ENCODE measurements at regions not wholly inside any gene's neighbourhood (a gene's known extent, or its start where the extent isn't known, plus 50 kb on each side); places are given as distances from the start of the nearest gene placed in this dataset.
A peak's percentile ranks its signal among the peaks of the same experiment; 100 is the strongest.

DNA sequence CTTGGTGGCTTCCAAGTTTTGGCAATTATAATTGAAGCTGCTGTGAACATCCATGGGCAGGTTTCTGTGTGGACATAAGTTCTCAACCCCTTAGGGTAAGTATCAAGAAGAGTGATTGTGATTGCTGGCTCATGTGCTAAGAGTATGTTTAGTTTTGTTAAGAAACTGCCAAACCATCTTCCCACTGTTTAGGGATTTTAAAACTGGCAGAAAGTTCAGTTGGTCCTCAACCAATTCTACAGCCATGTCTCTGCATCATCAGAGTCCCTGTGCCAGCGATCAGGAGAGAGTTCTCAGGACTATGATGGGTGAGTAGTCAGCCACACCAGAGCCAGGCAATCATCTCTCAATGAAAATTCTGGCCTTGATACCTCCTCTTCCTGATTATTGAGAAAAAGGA lies 193.8 kb downstream of the ZC3H11B start:
- H3K9me3 Mint-ChIP-seq, result no peaks in the 10 kb centered on the region
- H3K4me3 Mint-ChIP-seq, result no peak overlapping the region
- H3K36me3 Mint-ChIP-seq (ENCODE audit: low read depth), result no peaks in the 10 kb centered on the region
- peaks cover 2% of the 10 kb centered on the region for H3K4me1 Mint-ChIP-seq
- TF ChIP-seq, protein P1, sequence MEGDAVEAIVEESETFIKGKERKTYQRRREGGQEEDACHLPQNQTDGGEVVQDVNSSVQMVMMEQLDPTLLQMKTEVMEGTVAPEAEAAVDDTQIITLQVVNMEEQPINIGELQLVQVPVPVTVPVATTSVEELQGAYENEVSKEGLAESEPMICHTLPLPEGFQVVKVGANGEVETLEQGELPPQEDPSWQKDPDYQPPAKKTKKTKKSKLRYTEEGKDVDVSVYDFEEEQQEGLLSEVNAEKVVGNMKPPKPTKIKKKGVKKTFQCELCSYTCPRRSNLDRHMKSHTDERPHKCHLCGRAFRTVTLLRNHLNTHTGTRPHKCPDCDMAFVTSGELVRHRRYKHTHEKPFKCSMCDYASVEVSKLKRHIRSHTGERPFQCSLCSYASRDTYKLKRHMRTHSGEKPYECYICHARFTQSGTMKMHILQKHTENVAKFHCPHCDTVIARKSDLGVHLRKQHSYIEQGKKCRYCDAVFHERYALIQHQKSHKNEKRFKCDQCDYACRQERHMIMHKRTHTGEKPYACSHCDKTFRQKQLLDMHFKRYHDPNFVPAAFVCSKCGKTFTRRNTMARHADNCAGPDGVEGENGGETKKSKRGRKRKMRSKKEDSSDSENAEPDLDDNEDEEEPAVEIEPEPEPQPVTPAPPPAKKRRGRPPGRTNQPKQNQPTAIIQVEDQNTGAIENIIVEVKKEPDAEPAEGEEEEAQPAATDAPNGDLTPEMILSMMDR (IDR thresholded peaks at IDR 0.05), result no peak
- DNase-seq, result no peak
- H3K27me3 Mint-ChIP-seq (ENCODE audit: low read depth, poor library complexity), result no peaks in the 10 kb centered on the region
- H3K27ac Mint-ChIP-seq, result no peak overlapping the region

DNA sequence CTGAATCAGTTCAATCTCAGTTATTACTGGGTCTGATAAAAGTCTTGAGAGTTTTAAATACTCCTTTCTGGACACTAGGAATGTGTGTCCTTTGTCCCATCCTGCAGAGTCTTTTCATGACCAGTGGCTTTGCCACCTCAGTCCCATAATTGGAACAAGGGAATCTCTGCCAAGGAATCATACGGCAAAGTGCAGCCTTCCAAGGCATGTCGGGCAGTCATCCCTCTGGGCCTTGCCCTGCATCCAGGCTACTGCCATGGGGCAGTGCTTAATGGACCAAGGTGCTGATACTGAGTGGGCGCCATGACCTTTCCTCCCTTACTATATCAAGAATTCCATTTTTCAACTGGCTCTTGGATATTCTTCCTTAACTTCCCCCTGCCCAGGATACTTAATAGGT lies 195.3 kb downstream of the ZC3H11B start:
- DNase-seq, result no peak
- TF ChIP-seq, protein P1 (IDR thresholded peaks at IDR 0.05), result no peak
- Mint-ChIP-seq H3K27ac (no peak overlapping the region), H3K36me3 (ENCODE audit: low read depth) (no peaks in the 10 kb centered on the region), H3K4me1 (peaks cover 17% of the 10 kb centered on the region), H3K27me3 (ENCODE audit: low read depth, poor library complexity) (no peaks in the 10 kb centered on the region), H3K9me3 (no peaks in the 10 kb centered on the region), H3K4me3 (no peak overlapping the region)

DNA sequence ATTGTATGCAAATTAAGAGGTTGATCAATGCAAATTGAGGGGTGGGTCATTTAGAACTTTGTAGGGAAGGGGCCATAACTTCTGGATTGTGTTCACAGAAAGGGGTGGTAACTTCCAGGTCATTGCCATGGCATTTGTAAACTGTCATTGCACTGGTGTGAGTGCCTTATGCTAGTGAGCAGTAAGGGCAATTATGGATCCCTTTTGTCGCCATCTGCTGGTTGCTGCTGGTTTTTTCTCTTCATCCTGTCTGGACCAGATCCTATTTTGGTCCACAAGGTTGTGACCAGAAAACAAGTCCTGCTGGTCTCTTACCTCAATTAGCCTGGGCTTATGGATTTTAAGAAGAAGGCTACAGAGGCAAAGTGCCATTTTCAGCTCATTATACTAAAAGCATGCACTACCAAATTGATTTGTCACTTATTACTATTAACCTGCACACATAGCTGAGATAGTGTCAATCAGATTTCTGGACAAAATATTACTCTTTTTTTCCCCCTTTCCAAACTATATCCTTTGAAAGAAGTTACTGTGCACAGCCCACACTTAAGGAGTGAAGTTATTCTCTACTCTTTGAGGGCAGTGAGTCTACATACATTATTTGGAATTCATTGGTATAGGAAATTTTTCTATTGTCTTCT lies 196.2 kb downstream of the ZC3H11B start:
- H3K27ac Mint-ChIP-seq, result no peak overlapping the region
- peak; percentile 66 for DNase-seq
- no peak overlapping the region for H3K4me3 Mint-ChIP-seq

DNA sequence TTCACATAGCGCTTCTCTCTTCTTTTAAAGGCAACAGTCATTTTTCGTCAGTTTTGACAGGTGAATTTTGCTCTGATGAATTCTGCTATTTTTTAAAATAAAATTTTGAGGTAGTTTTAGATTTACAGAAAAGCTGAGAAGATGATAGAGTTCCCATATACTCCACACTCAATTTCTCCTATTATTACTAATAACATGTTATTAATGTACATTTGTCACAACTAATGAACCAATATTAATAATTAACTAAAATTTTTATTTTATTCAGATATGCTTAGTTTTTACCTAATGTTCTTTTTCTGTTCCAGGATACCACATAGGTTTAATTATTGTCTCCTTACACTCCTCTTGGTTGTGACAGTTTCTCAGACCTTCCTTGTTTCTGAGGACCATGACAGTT lies 197.0 kb downstream of the ZC3H11B start:
- no peak for DNase-seq
- Mint-ChIP-seq H3K27me3 (ENCODE audit: low read depth, poor library complexity) (peaks cover 3% of the 10 kb centered on the region), H3K4me1 (peaks cover 18% of the 10 kb centered on the region), H3K36me3 (ENCODE audit: low read depth) (no peaks in the 10 kb centered on the region), H3K9me3 (no peaks in the 10 kb centered on the region), H3K27ac (no peak overlapping the region), H3K4me3 (no peak overlapping the region)
- TF ChIP-seq, protein P1 (IDR thresholded peaks at IDR 0.05), result no peak

More for the DNA sequence above, 196.2 kb downstream of the ZC3H11B start:
- Mint-ChIP-seq H3K27me3 (ENCODE audit: low read depth, poor library complexity) (no peaks in the 10 kb centered on the region), H3K4me1 (peaks cover 18% of the 10 kb centered on the region), H3K36me3 (ENCODE audit: low read depth) (no peaks in the 10 kb centered on the region), H3K9me3 (no peaks in the 10 kb centered on the region)
- TF ChIP-seq, protein P1 (IDR thresholded peaks at IDR 0.05), result peak; percentile 52

DNA sequence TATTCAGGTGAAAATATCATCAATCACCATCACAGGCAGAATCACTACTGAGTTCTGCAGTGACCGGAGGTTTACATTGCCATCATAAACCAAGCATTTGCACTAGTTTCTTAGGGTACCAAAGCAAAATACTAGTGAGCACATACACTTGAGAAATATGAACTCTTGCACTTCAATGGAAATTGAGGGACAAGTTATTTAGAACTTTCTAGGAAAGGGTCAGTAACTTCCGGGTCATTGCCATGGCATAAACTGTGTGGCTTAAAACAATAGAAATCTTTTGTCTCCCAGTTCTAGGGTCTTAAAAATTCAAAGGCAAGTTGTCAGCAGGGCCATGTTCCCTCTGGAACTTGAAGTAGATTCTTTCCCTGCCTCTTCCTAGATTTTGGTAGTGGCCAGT lies 197.5 kb downstream of the ZC3H11B start:
- Mint-ChIP-seq H3K9me3 (no peaks in the 10 kb centered on the region), H3K36me3 (ENCODE audit: low read depth) (no peaks in the 10 kb centered on the region), H3K4me3 (no peak overlapping the region), H3K27me3 (ENCODE audit: low read depth, poor library complexity) (peaks cover 3% of the 10 kb centered on the region), H3K4me1 (peaks cover 18% of the 10 kb centered on the region), H3K27ac (no peak overlapping the region)
- no peak for DNase-seq
- TF ChIP-seq, protein P1 (IDR thresholded peaks at IDR 0.05), result no peak

DNA sequence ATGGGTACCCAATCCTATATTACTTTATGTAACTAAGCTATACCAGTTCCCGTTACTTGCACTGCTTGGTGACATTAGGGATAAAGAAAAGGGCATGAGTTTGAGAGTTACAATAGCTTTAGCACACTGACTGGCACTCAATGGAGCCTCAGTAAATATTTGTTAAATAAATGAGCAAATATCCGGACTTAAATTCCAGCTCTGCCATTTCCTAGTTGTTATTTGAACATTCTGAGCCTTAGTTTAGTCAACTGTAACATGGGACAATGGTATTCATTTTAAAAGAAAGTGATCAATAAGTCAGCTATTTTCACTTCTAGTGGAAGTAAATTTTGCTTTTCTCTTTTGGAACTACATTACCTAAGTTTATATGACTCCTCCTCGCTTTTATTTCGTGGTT lies 198.7 kb downstream of the ZC3H11B start:
- peaks cover 18% of the 10 kb centered on the region for H3K4me1 Mint-ChIP-seq
- TF ChIP-seq, protein P1 (IDR thresholded peaks at IDR 0.05), result no peak
- no peak overlapping the region for H3K4me3 Mint-ChIP-seq
- no peak for DNase-seq
- no peaks in the 10 kb centered on the region for H3K9me3 Mint-ChIP-seq
- no peaks in the 10 kb centered on the region for H3K36me3 Mint-ChIP-seq (ENCODE audit: low read depth)
- peaks cover 3% of the 10 kb centered on the region for H3K27me3 Mint-ChIP-seq (ENCODE audit: low read depth, poor library complexity)
- no peak overlapping the region for H3K27ac Mint-ChIP-seq
